GM21786 (cell line): ENCODE measurements at regions not wholly inside any gene's neighbourhood (a gene's known extent, or its start where the extent isn't known, plus 50 kb on each side); places are given as distances from the start of the nearest gene placed in this dataset.
"Not testable (repeated sequence)": the region's sequence is repeated elsewhere in the genome, so short reads cannot be mapped to it uniquely, and the experiment has no call there.

Experiments
- ATAC-seq: cut with Tn5 transposase; IDR thresholded peaks from one replicate; pipeline ENCODE4 v1.9.1; 2021; ENCODE audit not compliant: unreplicated experiment

DNA sequence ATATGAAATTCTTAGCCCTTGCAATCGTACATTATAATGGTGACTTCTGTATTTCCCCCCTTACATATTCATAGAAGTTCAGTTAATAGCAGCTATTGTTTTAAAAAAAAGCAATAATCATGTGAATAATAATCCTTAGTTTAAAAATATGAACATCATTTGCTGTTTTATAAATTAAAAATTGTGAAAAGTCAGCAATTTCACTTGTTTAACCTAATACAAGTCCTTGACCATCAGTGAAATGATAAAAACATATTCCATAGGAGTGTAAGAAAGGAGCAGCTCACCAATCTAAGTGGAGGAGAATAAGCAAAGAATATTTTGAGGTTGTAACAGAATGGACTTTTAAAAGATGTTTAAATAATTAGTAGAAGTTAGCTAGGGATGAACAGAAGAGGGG lies 650.2 kb downstream of the SUCLG1 start:
- ATAC-seq: no peak

DNA sequence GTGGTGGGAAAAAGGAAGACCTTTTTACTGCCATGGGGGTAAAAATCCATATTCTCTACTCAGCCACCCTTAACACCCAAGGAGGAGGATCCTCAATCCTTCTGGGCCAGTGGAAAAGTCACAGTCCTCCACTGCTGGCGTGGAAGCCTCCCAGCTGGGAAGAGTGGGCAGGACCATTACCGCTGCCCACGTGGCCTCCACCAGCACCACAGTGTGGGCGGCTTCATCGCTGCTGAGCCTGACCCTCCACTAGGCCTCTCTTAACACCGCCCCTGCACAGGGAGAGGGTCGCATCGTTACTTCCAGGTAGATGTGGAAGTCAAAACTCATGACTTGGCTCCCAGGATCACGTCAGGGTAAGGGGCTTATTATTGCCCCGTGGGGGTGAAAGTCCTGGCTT lies 656.5 kb downstream of the SUCLG1 start:
- ATAC-seq: no peak

DNA sequence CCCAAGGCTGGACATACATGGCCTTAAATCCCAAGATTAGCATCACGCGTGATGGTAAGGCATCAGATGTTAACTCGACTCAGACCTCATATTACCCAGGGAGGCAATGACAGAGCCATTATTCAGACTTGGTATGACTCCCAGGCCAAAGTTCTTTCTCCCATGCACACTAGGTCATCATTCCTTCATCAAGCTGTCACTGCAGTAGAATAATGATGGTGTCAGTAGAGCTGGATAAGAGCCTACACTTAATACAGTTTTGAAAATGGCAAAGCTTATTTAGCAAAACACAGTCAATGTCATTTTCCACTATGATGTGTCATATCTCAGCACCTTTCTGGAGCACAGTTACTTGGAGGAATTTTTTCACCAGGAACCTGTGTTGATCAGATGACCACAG lies 663.3 kb downstream of the SUCLG1 start:
- ATAC-seq: no peak

DNA sequence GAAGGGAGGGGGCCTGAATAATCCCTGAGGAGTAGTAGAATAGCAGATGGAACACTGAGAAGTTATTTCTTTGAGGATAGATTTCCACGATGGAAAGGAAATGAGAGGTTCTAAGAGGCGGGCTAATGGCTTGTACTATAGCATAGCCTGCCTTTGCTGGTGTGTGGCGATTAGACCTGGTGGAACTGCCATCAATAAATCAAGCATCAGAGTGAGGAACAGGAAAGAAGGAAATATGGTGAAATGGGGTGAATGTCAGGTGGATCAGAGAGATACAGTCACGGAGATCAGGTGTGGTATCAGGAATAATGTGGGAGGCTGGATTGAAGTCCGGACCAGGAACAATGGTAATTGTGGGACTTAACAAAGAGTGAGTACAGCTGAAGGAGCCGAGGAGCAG lies 668.6 kb downstream of the SUCLG1 start:
- ATAC-seq: not testable (repeated sequence)

DNA sequence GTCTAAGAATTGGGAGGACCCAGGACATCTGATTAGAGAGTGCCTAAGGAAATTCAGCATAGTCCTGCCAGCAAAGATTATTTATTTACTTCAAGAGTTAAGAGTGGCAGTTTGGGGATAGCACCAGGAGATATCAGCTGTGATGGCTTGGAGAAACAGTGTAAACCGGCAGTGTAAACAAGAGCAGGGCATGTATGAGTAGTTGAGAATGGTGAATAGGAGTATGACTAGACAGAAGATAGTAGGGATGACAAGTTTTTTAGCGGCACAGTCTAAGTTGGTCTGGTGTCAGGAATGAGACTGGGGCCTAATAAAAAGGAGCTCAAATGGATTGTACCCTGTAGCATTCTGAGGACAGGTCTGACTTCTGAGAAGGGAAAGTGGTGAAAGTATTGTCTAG lies 669.4 kb downstream of the SUCLG1 start:
- ATAC-seq: not testable (repeated sequence)

DNA sequence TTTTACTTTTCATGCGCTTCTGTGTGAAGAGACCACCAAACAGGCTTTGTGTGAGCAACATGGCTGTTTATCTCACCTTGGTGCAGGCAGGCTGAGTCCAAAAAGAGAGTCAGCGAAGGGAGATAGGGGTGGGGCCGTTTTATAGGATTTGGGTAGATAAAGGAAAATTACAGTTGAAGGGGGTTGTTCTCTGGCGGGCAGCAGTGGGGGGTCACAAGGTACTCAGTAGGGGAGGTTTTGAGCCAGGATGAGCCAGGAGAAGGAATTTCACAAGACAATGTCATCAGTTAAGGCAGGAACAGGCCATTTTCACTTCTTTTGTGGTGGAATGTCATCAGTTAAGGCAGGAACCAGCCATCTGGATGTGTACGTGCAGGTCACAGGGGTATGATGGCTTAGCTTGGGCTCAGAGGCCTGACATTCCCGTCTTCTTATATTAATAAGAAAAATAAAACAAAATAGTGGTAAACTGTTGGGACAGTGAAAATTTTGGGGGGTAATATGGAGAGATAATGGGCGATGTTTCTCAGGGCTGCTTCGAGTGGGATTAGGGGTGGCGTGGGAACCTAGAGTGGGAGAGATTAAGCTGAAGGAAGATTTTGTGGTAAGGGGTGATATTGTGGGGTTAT lies 670.0 kb downstream of the SUCLG1 start:
- ATAC-seq: not testable (repeated sequence)

DNA sequence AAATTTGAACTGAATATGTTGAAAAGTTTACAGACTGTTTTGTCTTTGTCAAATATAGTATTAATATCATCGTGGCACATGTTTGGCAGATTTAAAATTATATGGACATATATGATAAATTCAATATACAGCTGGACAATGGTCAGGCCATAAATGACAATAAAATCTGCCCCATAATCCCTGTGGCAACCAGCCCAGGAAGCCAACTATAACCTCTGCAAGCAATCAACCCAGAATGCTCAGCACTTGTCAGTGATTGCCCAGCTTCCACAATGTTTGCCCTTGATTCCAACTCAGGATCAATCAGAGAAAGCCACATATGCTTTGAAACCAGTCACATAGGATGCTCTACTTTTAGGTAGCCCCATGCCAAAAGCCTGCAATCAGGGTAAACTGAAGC lies 671.9 kb downstream of the SUCLG1 start:
- ATAC-seq: no peak

DNA sequence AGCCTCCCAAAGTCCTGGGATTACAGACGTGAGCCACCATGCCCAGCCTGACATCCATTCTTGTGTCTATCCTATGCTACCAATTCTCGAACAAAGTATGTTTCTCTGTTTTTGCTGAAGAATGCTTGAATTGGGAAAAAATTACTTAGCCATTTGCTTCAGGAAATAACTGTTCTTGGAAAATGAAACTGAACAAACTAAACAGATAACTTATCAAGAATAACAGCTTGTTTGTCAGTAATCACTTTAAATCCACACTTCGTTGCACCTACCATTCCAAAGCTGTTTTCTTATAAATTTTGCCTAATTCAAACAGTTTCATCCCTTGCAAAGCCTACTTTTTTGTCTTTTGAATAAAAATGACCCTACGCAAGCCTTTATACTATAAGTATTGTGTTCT lies 672.9 kb downstream of the SUCLG1 start:
- no peak for ATAC-seq

DNA sequence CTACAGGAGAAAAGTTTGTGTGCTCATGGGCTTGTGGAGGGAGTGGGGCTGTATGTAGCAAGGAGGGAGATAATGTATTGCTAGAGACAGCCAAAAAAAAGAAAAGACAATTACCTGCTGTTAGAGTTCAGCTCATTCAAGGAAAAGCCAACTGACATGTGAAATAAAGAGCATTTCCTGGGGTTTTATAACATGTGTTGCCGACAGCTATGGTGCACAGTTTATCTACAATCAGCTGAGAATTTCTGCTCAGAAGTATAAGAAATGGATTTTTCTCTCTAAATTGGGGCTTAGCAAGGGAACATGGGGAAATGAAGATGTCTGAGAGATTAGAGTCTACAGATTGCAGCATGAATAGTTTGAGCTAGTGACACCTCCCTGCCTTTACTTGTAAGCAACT lies 674.1 kb downstream of the SUCLG1 start:
- ATAC-seq: no peak

DNA sequence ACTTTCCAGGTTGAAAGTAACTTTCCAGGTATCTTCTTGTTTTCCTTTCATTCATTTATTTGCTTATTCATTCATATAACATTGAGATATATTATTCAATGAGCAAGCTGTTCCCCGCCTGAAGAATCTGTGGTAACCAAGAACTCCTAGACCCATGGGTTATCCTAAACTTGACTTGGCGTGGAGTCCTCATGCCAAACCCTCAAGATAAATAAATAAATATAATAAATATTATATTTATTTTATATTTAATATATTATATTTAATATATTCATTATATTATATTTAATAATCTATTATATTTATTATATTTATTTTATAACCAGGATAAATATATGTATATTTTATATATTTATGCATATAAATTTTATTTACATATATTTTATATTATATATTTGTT lies 674.8 kb downstream of the SUCLG1 start:
- no peak for ATAC-seq

DNA sequence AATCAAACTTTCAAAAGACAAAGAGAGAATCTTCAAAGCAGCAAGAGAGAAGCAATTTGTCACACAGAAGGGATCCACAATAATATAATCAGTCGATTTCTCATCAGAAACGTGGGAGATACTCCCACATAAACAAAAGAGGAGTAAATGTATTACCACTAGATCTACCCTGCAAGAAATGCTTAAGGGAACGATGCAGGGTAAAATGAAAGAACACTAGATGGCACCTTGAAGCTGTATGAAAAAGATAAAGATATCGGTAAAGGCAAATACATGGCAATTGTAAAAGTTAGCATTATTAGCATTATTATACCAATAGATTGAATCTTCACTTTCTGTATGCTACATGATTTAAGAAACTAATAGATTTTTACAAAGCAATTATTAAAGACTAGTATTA lies 677.0 kb downstream of the SUCLG1 start:
- no peak for ATAC-seq

DNA sequence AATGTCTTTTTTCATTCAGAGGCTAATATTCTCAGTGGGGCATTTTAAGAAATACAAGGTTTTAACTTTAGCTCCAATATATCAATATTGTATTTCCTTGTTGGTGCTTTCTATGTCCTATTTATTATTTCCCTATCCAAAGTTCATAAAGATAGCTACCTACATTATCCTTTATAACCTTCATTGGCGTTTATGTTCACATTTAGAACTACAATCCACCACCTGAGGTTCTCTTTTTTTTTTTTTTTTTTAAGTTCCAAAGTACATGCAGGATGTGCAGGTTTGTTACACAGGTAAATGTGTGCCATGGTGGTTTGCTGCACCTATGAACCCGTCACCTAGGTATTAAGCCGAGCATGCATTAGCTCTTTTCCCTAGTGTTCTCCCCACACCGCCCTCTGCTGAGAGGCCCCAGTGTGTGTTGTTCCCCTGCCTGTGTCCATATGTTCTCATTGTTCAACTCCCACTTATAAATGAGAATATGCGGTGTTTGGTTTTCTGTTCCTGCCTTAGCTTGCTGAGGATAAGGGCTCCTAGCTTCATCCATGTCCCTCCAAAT lies 694.6 kb downstream of the SUCLG1 start:
- no peak for ATAC-seq

DNA sequence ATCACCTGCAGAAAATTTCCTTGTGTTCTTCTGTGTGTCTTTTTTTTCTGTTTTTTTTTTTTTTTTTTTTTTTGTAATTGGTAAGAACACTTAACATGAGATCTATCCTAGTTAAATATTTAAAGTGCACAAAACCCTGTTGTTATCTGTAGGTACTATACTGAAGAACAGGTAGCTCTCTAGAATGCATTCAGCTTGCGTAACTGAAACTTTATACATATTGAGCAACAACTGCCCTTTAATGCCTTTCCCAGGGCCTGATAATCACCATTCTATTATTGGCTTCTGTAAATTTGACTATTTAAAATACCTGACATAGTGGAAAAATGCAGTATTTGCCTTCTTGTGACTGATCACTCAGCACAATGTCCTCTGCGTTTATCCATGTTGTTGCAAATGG lies 701.8 kb downstream of the SUCLG1 start:
- ATAC-seq: no peak

DNA sequence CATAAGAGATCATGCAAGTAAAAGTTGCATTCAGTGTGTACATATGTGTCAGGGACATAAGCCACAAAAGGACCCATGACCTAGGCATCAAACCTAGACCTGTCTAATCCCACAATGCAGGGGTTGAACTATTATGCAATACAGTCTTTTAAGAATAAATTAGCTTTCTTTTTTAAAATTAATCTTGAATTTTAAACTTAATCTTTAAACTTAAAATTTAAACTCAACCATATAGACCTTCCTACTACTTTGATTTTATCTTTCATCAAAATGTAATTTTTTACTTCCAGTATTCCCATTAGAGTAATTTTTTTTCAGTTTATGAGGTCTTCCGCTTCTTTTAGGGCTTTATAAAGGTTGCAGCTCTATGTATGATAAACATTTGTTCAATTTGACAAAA lies 702.9 kb downstream of the SUCLG1 start:
- ATAC-seq: no peak

DNA sequence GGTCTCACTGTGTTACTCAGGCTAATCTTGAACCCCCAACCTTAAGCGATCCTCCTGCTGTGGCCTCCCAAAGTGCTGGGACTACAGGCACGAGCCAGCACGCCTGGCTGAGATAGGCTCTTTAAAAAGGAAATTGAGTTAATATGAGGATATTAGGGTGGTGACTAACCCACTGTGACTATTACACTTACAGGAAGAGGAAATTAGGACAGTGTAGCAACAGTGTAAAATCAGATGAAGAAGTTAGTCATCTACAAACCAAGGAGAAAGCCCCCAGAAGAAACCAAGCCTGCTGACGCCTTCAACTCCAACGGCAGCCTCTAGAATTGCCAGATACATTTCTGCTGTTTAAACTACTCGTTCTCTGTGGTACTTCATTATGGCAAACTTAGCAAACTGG lies 711.9 kb downstream of the SUCLG1 start:
- ATAC-seq: no peak

DNA sequence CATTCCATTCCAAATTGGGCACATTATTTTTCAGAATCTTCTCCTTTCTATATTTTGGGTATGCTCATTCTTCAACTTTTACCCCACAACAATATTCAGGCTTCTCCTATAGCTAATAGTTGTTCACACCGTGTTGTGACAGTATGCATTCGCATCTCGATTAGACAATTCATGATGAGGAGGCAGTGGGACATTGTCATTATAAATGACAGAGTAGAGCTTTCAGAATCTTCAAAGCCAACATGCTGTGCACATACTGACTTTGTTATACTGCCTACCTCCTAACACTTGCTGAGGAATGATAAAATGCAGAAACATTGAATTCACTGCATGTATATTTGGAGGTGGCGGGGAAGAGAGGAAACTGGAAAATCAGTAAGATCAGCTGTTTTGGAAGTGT lies 714.2 kb downstream of the SUCLG1 start:
- ATAC-seq: no peak

DNA sequence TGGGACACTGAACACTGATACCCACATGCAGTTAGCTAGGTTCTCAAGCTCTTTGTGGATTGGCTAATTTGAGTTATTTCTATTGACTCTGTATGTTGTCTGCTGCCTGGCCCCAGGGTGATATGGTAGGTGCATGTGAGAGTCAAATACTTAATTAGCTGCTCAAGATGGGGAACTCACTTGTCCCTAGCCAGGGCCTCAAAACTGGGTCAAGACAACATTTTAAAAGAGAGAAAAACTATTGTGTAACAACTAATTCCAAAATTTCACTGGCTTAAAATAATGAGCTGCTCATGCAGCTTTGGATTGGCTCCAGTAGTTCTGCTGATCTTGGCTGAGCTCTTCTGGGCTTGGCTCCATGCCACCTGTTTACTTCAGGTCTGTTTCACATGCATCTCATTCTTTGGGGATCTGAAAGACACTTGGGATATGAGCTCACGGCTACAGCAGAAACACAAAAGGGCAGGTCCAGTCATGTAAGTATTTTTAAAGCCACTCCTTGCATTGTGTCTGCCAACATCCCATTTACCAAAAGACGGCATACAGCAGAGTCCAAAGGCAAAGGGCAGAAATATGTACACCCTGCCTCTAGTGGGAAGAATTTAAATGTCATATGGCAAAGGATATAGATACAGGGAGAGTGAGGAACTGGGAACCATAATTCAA lies 716.8 kb downstream of the SUCLG1 start:
- no peak for ATAC-seq

DNA sequence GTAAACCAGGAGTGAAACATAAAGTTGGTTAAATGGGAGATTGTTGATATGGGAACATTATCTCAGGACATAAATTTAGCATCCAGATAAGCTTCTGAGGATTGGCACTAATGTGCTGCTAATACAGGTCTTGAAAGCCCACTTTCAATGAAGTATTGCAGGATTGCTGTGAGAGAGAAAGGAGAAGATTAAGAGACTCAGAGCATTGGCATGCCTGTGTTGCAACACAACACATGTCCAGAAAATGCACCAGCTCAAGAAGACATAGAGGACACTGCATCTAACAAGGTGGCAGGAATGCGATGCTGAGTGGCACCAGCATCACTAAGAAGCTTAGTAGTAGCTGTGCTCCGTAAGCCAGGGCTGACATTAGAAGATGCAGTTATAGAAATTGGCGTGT lies 728.9 kb downstream of the SUCLG1 start:
- no peak for ATAC-seq

DNA sequence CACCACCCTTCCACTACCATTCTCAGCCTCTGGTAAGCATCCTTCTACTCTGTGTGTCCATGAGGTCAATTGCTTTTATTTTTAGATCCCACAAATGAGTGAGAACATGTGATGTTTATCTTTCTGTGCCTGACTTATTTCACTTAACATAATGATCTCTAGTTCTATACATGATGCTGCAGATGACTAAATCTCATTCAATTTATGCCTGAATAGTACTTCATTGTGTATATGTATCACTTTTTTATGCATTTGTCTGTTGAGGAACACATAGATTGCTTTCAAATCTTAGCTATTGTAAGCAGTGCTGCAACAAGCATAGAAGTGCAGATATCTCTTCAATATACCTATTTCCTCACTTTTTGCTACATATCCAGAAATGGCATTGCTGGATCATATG lies 733.3 kb downstream of the SUCLG1 start:
- ATAC-seq: no peak

DNA sequence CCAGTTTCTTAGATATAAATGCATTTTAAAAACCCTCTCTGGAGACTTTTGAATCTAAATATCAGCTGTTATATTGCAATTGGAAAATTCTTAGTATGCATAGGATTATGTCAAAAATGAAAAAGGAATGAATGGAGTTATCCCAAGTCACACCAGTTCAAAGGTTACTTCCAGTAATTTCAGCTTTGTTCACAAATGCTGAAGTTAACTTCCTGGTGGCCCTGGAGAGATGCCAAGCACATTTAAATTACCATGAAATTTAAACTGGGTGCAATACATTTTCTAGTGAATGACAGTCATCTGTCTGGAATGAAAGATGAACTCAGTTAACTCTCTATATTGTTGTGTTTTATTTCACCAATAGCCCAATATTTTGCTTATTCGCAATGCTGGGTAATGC lies 753.9 kb downstream of the SUCLG1 start:
- no peak for ATAC-seq

DNA sequence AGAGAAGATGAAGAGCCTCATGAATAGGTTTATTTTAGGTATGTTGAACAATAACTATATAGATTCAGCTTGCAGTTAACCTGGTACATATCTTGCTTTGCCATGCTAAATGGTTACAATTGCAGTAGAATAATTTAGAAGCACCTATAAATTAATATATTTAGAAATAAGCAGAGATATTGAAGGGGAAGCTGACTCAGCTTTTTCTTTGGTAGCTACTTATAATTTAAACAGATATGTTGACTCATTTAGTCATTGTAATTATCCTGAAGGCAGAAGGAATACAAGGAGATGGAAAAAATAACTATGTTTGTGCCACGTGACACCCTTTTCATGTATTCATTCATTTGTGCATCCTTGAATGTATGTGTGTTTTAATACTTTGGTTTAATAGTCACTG lies 755.5 kb downstream of the SUCLG1 start:
- no peak for ATAC-seq

DNA sequence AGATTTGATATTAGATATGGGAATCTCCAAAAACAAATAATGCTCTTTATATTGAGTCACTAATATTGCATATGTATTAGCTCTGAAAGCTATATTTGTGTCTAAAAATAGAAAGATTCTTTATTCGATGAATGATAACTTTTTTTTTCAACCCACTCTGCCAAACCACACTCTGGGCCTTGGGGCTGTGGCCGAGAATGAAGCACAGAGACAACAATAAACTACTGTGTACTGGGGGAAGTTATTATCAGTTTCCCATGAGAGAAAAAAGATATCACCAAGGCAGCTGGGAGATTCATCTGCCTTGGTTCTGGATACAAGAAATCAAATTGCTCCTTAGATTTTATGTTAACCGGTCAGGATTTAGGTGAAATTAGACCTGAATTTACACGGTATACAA lies 762.2 kb downstream of the SUCLG1 start:
- no peak for ATAC-seq

DNA sequence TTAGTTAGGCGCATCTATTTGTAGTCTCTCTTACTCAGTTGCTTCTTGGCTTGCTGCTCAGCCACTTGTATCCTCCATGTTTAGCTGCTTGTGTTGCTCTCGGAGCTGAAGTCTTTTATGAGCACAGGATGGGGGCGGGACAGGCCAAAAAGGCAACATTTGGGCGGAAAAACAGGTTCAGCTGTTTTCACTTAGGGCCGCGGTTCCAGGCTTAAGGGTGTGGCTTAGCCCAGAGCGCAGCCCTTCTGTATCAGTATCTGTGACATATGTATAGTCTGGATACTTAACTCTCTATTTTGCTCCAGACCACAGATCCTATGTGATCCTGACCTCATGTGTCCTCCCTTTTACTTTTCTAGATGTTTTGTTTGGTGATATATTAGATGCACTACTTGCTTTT lies 763.5 kb downstream of the SUCLG1 start:
- ATAC-seq: no peak
